ENCODE measurements at regions not wholly inside any gene's neighbourhood (a gene's known extent, or its start where the extent isn't known, plus 50 kb on each side); places are given as distances from the start of the nearest gene placed in this dataset.

DNA sequence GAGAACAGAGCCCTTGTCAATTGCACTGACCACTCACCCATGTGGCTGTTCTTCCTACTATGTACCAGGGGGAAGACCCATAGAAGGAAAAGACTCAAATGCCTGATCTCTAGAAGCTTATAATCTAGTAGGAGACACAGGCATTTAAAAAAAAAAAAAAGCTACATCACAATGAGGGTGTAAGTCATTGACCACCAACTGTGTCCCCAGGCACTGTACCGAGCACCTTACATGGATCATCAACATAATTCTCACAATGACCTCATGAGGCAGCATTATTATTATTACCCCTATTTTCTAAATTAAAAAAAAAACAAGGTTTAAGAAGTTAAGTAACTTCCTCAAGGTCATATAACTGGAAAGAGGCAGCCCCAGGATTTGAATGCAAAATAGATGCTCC is 247.4 kb downstream of the SHOX2 start:
- no peak for TF ChIP-seq CTCF (IDR thresholded peaks at IDR 0.05; ENCODE audit: poor library complexity, severe bottlenecking)
- TF ChIP-seq EZH2 (IDR thresholded peaks at IDR 0.05; ENCODE audit: borderline replicate concordance, insufficient read depth, low read length, poor library complexity, severe bottlenecking), result no peak
